Liver (tissue), 8 donors: ENCODE measurements at regions not wholly inside any gene's neighbourhood (a gene's known extent, or its start where the extent isn't known, plus 50 kb on each side); places are given as distances from the start of the nearest gene placed in this dataset.

ENCODE experiments used
- DNase-seq: peaks from one replicate; pipeline ENCODE4 v3.0.0-alpha.2; 2017; ENCODE audit warnings: low spot score
- H3K27ac ChIP-seq, 2 donors: one replicate each; pipeline ENCODE4 v1.7.0; 2013; ENCODE audit warnings: inconsistent platforms in 2 of 2, low read length in 2 of 2, control low read depth in 1 of 2, low read depth in 1 of 2, mild to moderate bottlenecking in 1 of 2
- H3K27me3 ChIP-seq, 4 donors: one replicate each; pipeline versions ENCODE4 v1.6.1 to v1.7.0; 2013; ENCODE audit warnings: low read length in 3 of 4, inconsistent platforms in 1 of 4, mild to moderate bottlenecking in 1 of 4, moderate library complexity in 1 of 4; ENCODE audit not compliant: control insufficient read depth in 4 of 4, insufficient read depth in 4 of 4
- H3K36me3 ChIP-seq, 4 donors: one replicate each; pipeline versions ENCODE4 v1.6.1 to v1.7.0; 2013; ENCODE audit warnings: low read length in 3 of 4, mild to moderate bottlenecking in 3 of 4, low read depth in 1 of 4, moderate library complexity in 1 of 4; ENCODE audit not compliant: control insufficient read depth in 4 of 4, insufficient read depth in 3 of 4
- H3K4me1 ChIP-seq, 4 donors: one replicate each; pipeline versions ENCODE4 v1.6.1 to v1.7.0; 2013; ENCODE audit warnings: low read length in 3 of 4, mild to moderate bottlenecking in 3 of 4, moderate library complexity in 1 of 4; ENCODE audit not compliant: control insufficient read depth in 4 of 4, insufficient read depth in 4 of 4
- H3K4me3 ChIP-seq, 3 donors: one replicate each; pipeline versions ENCODE4 v1.6.1 to v1.7.0; 2013; ENCODE audit warnings: low read length in 3 of 3, control low read depth in 1 of 3, low read depth in 1 of 3, mild to moderate bottlenecking in 1 of 3
- H3K9ac ChIP-seq, 2 donors: one replicate each; pipeline ENCODE4 v1.7.0; 2013; ENCODE audit warnings: low read length in 2 of 2, mild to moderate bottlenecking in 2 of 2, moderate library complexity in 2 of 2, control low read depth in 1 of 2, low read depth in 1 of 2
- H3K9me3 ChIP-seq, 4 donors: one replicate each; pipeline versions ENCODE4 v1.6.1 to v1.7.0; 2013; ENCODE audit warnings: low read length in 3 of 4; ENCODE audit not compliant: control insufficient read depth in 4 of 4
- ATF3 ChIP-seq: IDR thresholded peaks from 2 replicates; pipeline ENCODE4 v1.6.1; 2016; ENCODE audit warnings: antibody characterized with exemption
- CTCF ChIP-seq: fragments of 150-350 bp; IDR thresholded peaks from 2 replicates; pipeline ENCODE4 v1.5.1; 2017; ENCODE audit warnings: improper control_type of control experiment, low read depth, low read length; ENCODE audit not compliant: missing input control
- EGR1 ChIP-seq, 2 donors: IDR thresholded peaks; 2 replicates each; pipeline ENCODE4 v1.6.1; 2016 to 2018; ENCODE audit warnings: antibody characterized with exemption in 2 of 2, low read depth in 2 of 2
- FOXA1 ChIP-seq: IDR thresholded peaks from 2 replicates; pipeline ENCODE4 v1.6.1; 2016; ENCODE audit warnings: antibody characterized with exemption
- FOXA2 ChIP-seq: IDR thresholded peaks from 2 replicates; pipeline ENCODE4 v1.6.1; 2016; ENCODE audit warnings: antibody characterized with exemption
- GABPA ChIP-seq, 2 donors: IDR thresholded peaks in 1 of 2; conservative IDR thresholded peaks in 1 of 2; 2 replicates each; pipeline ENCODE4 v1.6.1; 2016; ENCODE audit warnings: antibody characterized with exemption in 2 of 2, mild to moderate bottlenecking in 1 of 2, moderate library complexity in 1 of 2
- HNF4A ChIP-seq, 2 donors: conservative IDR thresholded peaks; 2 replicates each; pipeline ENCODE4 v1.6.1; 2016; ENCODE audit warnings: antibody characterized with exemption in 2 of 2, mild to moderate bottlenecking in 2 of 2
- HNF4G ChIP-seq: IDR thresholded peaks from 2 replicates; pipeline ENCODE4 v1.6.1; 2016; ENCODE audit warnings: antibody characterized with exemption
- JUND ChIP-seq, 2 donors: IDR thresholded peaks; 2 replicates each; pipeline ENCODE4 v1.6.1; 2016; ENCODE audit warnings: antibody characterized with exemption in 2 of 2
- MAX ChIP-seq: IDR thresholded peaks from 2 replicates; pipeline ENCODE4 v1.6.1; 2016; ENCODE audit warnings: antibody characterized with exemption
- NR2F2 ChIP-seq: IDR thresholded peaks from 2 replicates; pipeline ENCODE4 v1.6.1; 2016; ENCODE audit warnings: antibody characterized with exemption
- RAD21 ChIP-seq, 2 donors: IDR thresholded peaks; 2 replicates each; pipeline ENCODE4 v1.6.1; 2016; ENCODE audit warnings: antibody characterized with exemption in 2 of 2, mild to moderate bottlenecking in 2 of 2
- REST ChIP-seq: IDR thresholded peaks from 2 replicates; pipeline ENCODE4 v1.6.1; 2016; ENCODE audit warnings: antibody characterized with exemption, mild to moderate bottlenecking
- RXRA ChIP-seq, 2 donors: IDR thresholded peaks; 2 replicates each; pipeline ENCODE4 v1.6.1; 2017 to 2018; ENCODE audit warnings: antibody characterized with exemption in 2 of 2, mild to moderate bottlenecking in 1 of 2
- SP1 ChIP-seq: IDR thresholded peaks from 2 replicates; pipeline ENCODE4 v1.6.1; 2018; ENCODE audit warnings: antibody characterized with exemption, mild to moderate bottlenecking
- TAF1 ChIP-seq: conservative IDR thresholded peaks from 2 replicates; pipeline ENCODE4 v1.6.1; 2016; ENCODE audit warnings: antibody characterized with exemption, mild to moderate bottlenecking
- YY1 ChIP-seq: IDR thresholded peaks from 2 replicates; pipeline ENCODE4 v1.6.1; 2016; ENCODE audit warnings: antibody characterized with exemption, mild to moderate bottlenecking
- ZBTB33 ChIP-seq: IDR thresholded peaks from 2 replicates; pipeline ENCODE4 v1.6.1; 2016; ENCODE audit warnings: antibody characterized with exemption
- WGBS: extraction: QIAGEN DNeasy Blood & Tissue Kit; methylation state at CpG from one replicate; pipeline ENCODE4 v1.1.7; 2013; 5-methylcytosine and 5-hydroxymethylcytosine counted together
- donor health status: healthy.
- donor health status: healthy.
- donor health status: healthy.
- donor health status: healthy.
- donor health status: healthy.

- no peak overlapping the region for H3K4me3 ChIP-seq
- WGBS: 80% methylated on average over 2 of the region's 2 CpGs
- DNase-seq: no peak
- peaks cover 0 to 1% (median 0%) of the 10 kb centered on the region in 4 donors for H3K4me1 ChIP-seq
- no peaks in the 10 kb centered on the region for H3K9me3 ChIP-seq
- H3K27ac ChIP-seq: no peak overlapping the region
- no peaks in the 10 kb centered on the region for H3K36me3 ChIP-seq
- no peaks in the 10 kb centered on the region for H3K27me3 ChIP-seq
- TF ChIP-seq GABPA (IDR thresholded peaks at IDR 0.05 in 1 of 2, conservative IDR thresholded peaks at IDR 0.05 in 1 of 2) (no peak), EGR1 (IDR thresholded peaks at IDR 0.05; ENCODE audit: low read depth in 2 of 2) (no peak), TAF1 (no peak), FOXA1 (no peak), CTCF (no peak), HNF4G (no peak), REST (no peak), HNF4A (conservative IDR thresholded peaks at IDR 0.05) (no peak), YY1 (no peak), SP1 (no peak), JUND (IDR thresholded peaks at IDR 0.05) (no peak), RAD21 (IDR thresholded peaks at IDR 0.05) (no peak), FOXA2 (no peak), NR2F2 (no peak), RXRA (IDR thresholded peaks at IDR 0.05) (no peak), ZBTB33 (no peak), MAX (no peak), ATF3 (no peak)
- H3K9ac ChIP-seq: no peak overlapping the region
Observed at GRCh38 chr1:209386156-209386555, 197.4 kb upstream of the CAMK1G start.
